ENCODE measurements at regions not wholly inside any gene's neighbourhood (a gene's known extent, or its start where the extent isn't known, plus 50 kb on each side); places are given as distances from the start of the nearest gene placed in this dataset.

DNA sequence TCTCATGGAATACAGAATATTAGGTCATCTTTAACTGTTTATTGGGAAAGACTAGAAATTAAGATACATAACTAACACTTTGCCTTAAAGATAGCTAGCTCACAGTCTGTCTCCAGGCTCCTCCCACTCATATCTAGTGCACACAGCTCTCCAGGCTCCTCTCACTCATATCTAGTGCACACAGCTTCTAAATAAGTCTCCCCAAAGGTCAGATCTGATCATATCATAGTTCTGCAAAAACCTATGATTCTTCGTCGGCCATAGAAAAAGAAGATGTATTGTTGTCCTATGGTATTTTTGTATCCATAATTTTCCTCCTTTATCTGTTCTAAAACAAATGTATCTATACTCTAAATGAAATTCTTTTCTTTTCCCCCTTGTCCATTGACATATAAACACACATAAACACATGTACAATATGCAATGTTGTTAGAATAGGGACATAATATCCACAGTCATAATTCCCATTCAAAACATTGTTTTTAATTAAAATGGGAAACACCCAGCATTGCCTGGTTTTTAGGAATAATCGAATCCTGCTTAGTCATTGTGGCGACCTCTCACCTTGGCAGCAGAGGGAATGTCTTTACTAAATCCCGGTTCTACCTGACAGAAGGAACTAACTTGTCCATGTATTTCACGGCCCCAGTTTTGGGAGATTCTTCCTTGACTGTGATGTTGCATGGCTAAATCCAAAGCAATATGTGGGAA lies 1282.0 kb downstream of the PCDH7 start:
- TF ChIP-seq, protein P1, sequence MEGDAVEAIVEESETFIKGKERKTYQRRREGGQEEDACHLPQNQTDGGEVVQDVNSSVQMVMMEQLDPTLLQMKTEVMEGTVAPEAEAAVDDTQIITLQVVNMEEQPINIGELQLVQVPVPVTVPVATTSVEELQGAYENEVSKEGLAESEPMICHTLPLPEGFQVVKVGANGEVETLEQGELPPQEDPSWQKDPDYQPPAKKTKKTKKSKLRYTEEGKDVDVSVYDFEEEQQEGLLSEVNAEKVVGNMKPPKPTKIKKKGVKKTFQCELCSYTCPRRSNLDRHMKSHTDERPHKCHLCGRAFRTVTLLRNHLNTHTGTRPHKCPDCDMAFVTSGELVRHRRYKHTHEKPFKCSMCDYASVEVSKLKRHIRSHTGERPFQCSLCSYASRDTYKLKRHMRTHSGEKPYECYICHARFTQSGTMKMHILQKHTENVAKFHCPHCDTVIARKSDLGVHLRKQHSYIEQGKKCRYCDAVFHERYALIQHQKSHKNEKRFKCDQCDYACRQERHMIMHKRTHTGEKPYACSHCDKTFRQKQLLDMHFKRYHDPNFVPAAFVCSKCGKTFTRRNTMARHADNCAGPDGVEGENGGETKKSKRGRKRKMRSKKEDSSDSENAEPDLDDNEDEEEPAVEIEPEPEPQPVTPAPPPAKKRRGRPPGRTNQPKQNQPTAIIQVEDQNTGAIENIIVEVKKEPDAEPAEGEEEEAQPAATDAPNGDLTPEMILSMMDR (IDR thresholded peaks at IDR 0.05 in 4 of 5, conservative IDR thresholded peaks at IDR 0.05 in 1 of 5): no peak
- TF ChIP-seq POLR2A (IDR thresholded peaks at IDR 0.05): no peak
